Body of pancreas (tissue), 4 donors: ENCODE measurements at regions not wholly inside any gene's neighbourhood (a gene's known extent, or its start where the extent isn't known, plus 50 kb on each side); places are given as distances from the start of the nearest gene placed in this dataset.

Experiments
- ATAC-seq: fragments of 150-250 bp; one replicate; pipeline ENCODE4 v1.9.1; 2016
- DNase-seq, 4 donors: peaks; one replicate each; pipeline ENCODE4 v3.0.0-alpha.2; 2019
- H3K27ac ChIP-seq, 4 donors: fragments of 200-600 bp; sonication (generic); 1 replicate in 3 of 4; 2 replicates in 1 of 4; pipeline versions ENCODE4 v1.5.1 to v1.6.1; 2016 to 2019; ENCODE audit warnings: mild to moderate bottlenecking in 1 of 4, mixed read lengths in 1 of 4, moderate library complexity in 1 of 4
- H3K27me3 ChIP-seq, 2 donors: fragments of 200-600 bp; sonication (generic); one replicate each; pipeline ENCODE4 v1.6.0; 2016; ENCODE audit warnings: mild to moderate bottlenecking in 1 of 2
- H3K36me3 ChIP-seq, 2 donors: fragments of 200-600 bp; sonication (generic); replicated peaks in 1 of 2; 2 replicates each; pipeline ENCODE4 v1.5.1; 2016; ENCODE audit warnings: low read depth in 2 of 2; ENCODE audit not compliant: insufficient read depth in 1 of 2
- H3K4me1 ChIP-seq: fragments of 200-600 bp; sonication (generic); one replicate; pipeline ENCODE4 v1.6.0; 2016
- H3K4me3 ChIP-seq, 2 donors: fragments of 200-600 bp; sonication (generic); 1 replicate in 1 of 2; 2 replicates in 1 of 2; pipeline ENCODE4 v1.5.1; 2016 to 2019
- H3K9me3 ChIP-seq, 3 donors: fragments of 200-600 bp; sonication (generic); 1 replicate in 2 of 3; 2 replicates in 1 of 3; pipeline ENCODE4 v1.5.1; 2016
- CTCF ChIP-seq, 7 experiments: fragments of 450-650 bp in 4 of 7; fragments of 200-600 bp in 3 of 7; sonication (generic) in 3 of 7; IDR thresholded peaks; one replicate each; pipeline ENCODE4 v1.5.1; 2016 to 2019; ENCODE audit warnings: antibody characterized with exemption in 7 of 7
- POLR2A ChIP-seq, 3 donors: fragments of 450-650 bp; IDR thresholded peaks; one replicate each; pipeline ENCODE4 v1.6.1; 2016; ENCODE audit warnings: antibody characterized with exemption in 3 of 3, mild to moderate bottlenecking in 2 of 3
- WGBS, 2 donors: methylation state at CpG; one replicate each; pipeline ENCODE4 v1.1.5; 2017; 5-methylcytosine and 5-hydroxymethylcytosine counted together
- intact Hi-C: fragments of 100-400 bp; cut with DNase I; formaldehyde crosslinking; loops from one replicate; pipeline ENCODE4 v1.15.1; 2023

GRCh38 chr3:194955546-194955945 lies 269.9 kb downstream of the FAM43A start:
- Histone ChIP-seq H3K4me1 (no peaks in the 10 kb centered on the region), H3K4me3 (no peak overlapping the region), H3K27ac (no peak overlapping the region), H3K36me3 (no peaks in the 10 kb centered on the region), H3K27me3 (no peaks in the 10 kb centered on the region), H3K9me3 (no peaks in the 10 kb centered on the region)
- ATAC-seq (no peak), DNase-seq (no peak)
- TF ChIP-seq POLR2A (IDR thresholded peaks at IDR 0.05) (no peak), CTCF (IDR thresholded peaks at IDR 0.05) (no peak)
- intact Hi-C loops, result loop anchor here (10.0 kb wide), 1 partner anchor 131 kb away; no protein-coding TSS in a partner anchor
- WGBS, 2 donors, result 70 to 80% methylated on average over 7 of the region's 7 CpGs

- Histone ChIP-seq H3K27me3 (no peaks in the 10 kb centered on the region), H3K27ac (no peak overlapping the region), H3K4me3 (no peak overlapping the region), H3K9me3 (no peaks in the 10 kb centered on the region), H3K36me3 (no peaks in the 10 kb centered on the region), H3K4me1 (no peaks in the 10 kb centered on the region)
- ATAC-seq, result no peak
- WGBS, 2 donors, result 81 to 82% methylated on average over 20 of the region's 20 CpGs
- DNase-seq, result no peak
- TF ChIP-seq POLR2A (IDR thresholded peaks at IDR 0.05) (no peak), CTCF (IDR thresholded peaks at IDR 0.05) (no peak)
- intact Hi-C loops, result loop anchor here (10.0 kb wide), 1 partner anchor 131 kb away; no protein-coding TSS in a partner anchor
These were observed 270.5 kb downstream of the FAM43A start for GRCh38 chr3:194955979-194956696.

GRCh38 chr3:194956697-194957396 lies 271.2 kb downstream of the FAM43A start:
- H3K4me3 ChIP-seq, result no peak overlapping the region
- H3K27me3 ChIP-seq, result no peaks in the 10 kb centered on the region
- ATAC-seq (no peak), DNase-seq (no peak)
- no peaks in the 10 kb centered on the region for H3K36me3 ChIP-seq
- 77 to 85% methylated on average over 15 to 17 of the region's 17 CpGs for WGBS, 2 donors
- intact Hi-C loops, result loop anchor here (10.0 kb wide), 1 partner anchor 132 kb away; no protein-coding TSS in a partner anchor
- H3K9me3 ChIP-seq, result no peaks in the 10 kb centered on the region
- TF ChIP-seq POLR2A (IDR thresholded peaks at IDR 0.05) (no peak), CTCF (IDR thresholded peaks at IDR 0.05) (no peak)
- H3K4me1 ChIP-seq, result no peaks in the 10 kb centered on the region
- no peak overlapping the region for H3K27ac ChIP-seq

- no peak for DNase-seq
- Histone ChIP-seq H3K4me3 (no peak overlapping the region), H3K27me3 (no peaks in the 10 kb centered on the region), H3K36me3 (no peaks in the 10 kb centered on the region), H3K27ac (no peak overlapping the region), H3K4me1 (no peaks in the 10 kb centered on the region), H3K9me3 (no peaks in the 10 kb centered on the region)
- WGBS, 2 donors, result 76 to 80% methylated on average over 7 of the region's 7 CpGs
- TF ChIP-seq POLR2A (IDR thresholded peaks at IDR 0.05) (no peak), CTCF (IDR thresholded peaks at IDR 0.05) (no peak)
- ATAC-seq, result no peak
- intact Hi-C loops, result loop anchor here (10.0 kb wide), 1 partner anchor 133 kb away; no protein-coding TSS in a partner anchor
These were observed 272.1 kb downstream of the FAM43A start for GRCh38 chr3:194957743-194958240.
